NCI-H2081 treated with DMSO at 0.1 percent for 48 hours (cell line): ENCODE measurements at regions not wholly inside any gene's neighbourhood (a gene's known extent, or its start where the extent isn't known, plus 50 kb on each side); places are given as distances from the start of the nearest gene placed in this dataset.
"Not testable (repeated sequence)": the region's sequence is repeated elsewhere in the genome, so short reads cannot be mapped to it uniquely, and the experiment has no call there.

Source experiments
- DNase-seq: peaks from one replicate; lab custom pipeline; 2025; lab: John Stamatoyannopoulos, UW

- DNase-seq, result no peak
These were observed 565.4 kb upstream of the NRP1 start for GRCh38 chr10:33899578-33900531.

- no peak for DNase-seq
These were observed 562.9 kb upstream of the NRP1 start for GRCh38 chr10:33897291-33897752.

- no peak for DNase-seq
These were observed 559.0 kb upstream of the NRP1 start for GRCh38 chr10:33893506-33893905.

GRCh38 chr10:33889371-33889770 is 554.9 kb upstream of the NRP1 start:
- DNase-seq, result no peak

- DNase-seq, result no peak
These were observed 552.7 kb upstream of the NRP1 start for GRCh38 chr10:33887188-33887587.

GRCh38 chr10:33886299-33886698 is 551.8 kb upstream of the NRP1 start:
- DNase-seq, result no peak

GRCh38 chr10:33884604-33885003 is 550.1 kb upstream of the NRP1 start:
- DNase-seq, result no peak

GRCh38 chr10:33883881-33884280 is 549.4 kb upstream of the NRP1 start:
- no peak for DNase-seq

GRCh38 chr10:33882996-33883395 is 548.5 kb upstream of the NRP1 start:
- no peak for DNase-seq

- no peak for DNase-seq
These were observed 545.8 kb upstream of the NRP1 start for GRCh38 chr10:33880291-33880690.

- DNase-seq, result no peak
These were observed 543.8 kb upstream of the NRP1 start for GRCh38 chr10:33878238-33878786.

- no peak for DNase-seq
These were observed 542.3 kb upstream of the NRP1 start for GRCh38 chr10:33876584-33877400.

- no peak for DNase-seq
These were observed 541.6 kb upstream of the NRP1 start for GRCh38 chr10:33875924-33876583.

- DNase-seq, result no peak
These were observed 536.8 kb upstream of the NRP1 start for GRCh38 chr10:33871061-33871956.

- DNase-seq, result no peak
These were observed 535.0 kb upstream of the NRP1 start for GRCh38 chr10:33869481-33869880.

GRCh38 chr10:33869028-33869427 is 534.6 kb upstream of the NRP1 start:
- no peak for DNase-seq

GRCh38 chr10:33867199-33867789 is 532.8 kb upstream of the NRP1 start:
- not testable (repeated sequence) for DNase-seq

- DNase-seq, result no peak
These were observed 528.9 kb upstream of the NRP1 start for GRCh38 chr10:33863352-33863751.

GRCh38 chr10:33862536-33863105 is 528.2 kb upstream of the NRP1 start:
- no peak for DNase-seq

- no peak for DNase-seq
These were observed 527.4 kb upstream of the NRP1 start for GRCh38 chr10:33861833-33862232.
